ENCODE measurements at regions not wholly inside any gene's neighbourhood (a gene's known extent, or its start where the extent isn't known, plus 50 kb on each side); places are given as distances from the start of the nearest gene placed in this dataset.

- Histone ChIP-seq H3K27me3 (ENCODE audit: insufficient read depth, low read depth, low read length) (no peaks in the 10 kb centered on the region), H3K9me3 (ENCODE audit: low read length) (no peaks in the 10 kb centered on the region), H3K27ac (ENCODE audit: low read length) (no peak overlapping the region), H3F3A (ENCODE audit: insufficient read depth, low read length, poor library complexity, severe bottlenecking) (no peaks in the 10 kb centered on the region), H3K79me2 (replicated peaks; ENCODE audit: insufficient read depth, low read length) (no peaks in the 10 kb centered on the region), H4K20me1 (ENCODE audit: insufficient read depth) (no peaks in the 10 kb centered on the region), H3K4me3 (ENCODE audit: low read length) (no peak overlapping the region), H3K36me3 (ENCODE audit: insufficient read depth, low read length) (no peaks in the 10 kb centered on the region), H3K4me2 (ENCODE audit: low read length) (no peak overlapping the region), H2AFZ (ENCODE audit: low read depth, low read length) (no peak overlapping the region), H3K9me2 (ENCODE audit: insufficient read depth, low read length) (no peaks in the 10 kb centered on the region), H3K9ac (ENCODE audit: low read length) (no peak overlapping the region)
- TF ChIP-seq POLR2AphosphoS5 (IDR thresholded peaks at IDR 0.05), result no peak
- TF ChIP-seq TAF1 (IDR thresholded peaks at IDR 0.05; ENCODE audit: low read depth), result no peak
- no peak for TF ChIP-seq EP300 (conservative IDR thresholded peaks at IDR 0.05; ENCODE audit: poor library complexity, severe bottlenecking)
- no peak for TF ChIP-seq MXI1 (conservative IDR thresholded peaks at IDR 0.05; ENCODE audit: poor library complexity, severe bottlenecking)
- no peak for TF ChIP-seq RAD21 (conservative IDR thresholded peaks at IDR 0.05)
These were observed 61.1 kb upstream of the FLRT2 start for GRCh38 chr14:85468816-85469215.

GRCh38 chr14:85471156-85471555 is 58.8 kb upstream of the FLRT2 start:
- H3K36me3 ChIP-seq (ENCODE audit: insufficient read depth, low read length), result no peaks in the 10 kb centered on the region
- H4K20me1 ChIP-seq (ENCODE audit: insufficient read depth), result no peaks in the 10 kb centered on the region
- H3K4me2 ChIP-seq (ENCODE audit: low read length), result no peak overlapping the region
- H3K9me3 ChIP-seq (ENCODE audit: low read length), result no peaks in the 10 kb centered on the region
- no peak for TF ChIP-seq TAF1 (IDR thresholded peaks at IDR 0.05; ENCODE audit: low read depth)
- no peak for TF ChIP-seq RAD21 (conservative IDR thresholded peaks at IDR 0.05)
- no peak overlapping the region for H2AFZ ChIP-seq (ENCODE audit: low read depth, low read length)
- H3K79me2 ChIP-seq (replicated peaks; ENCODE audit: insufficient read depth, low read length), result no peaks in the 10 kb centered on the region
- no peaks in the 10 kb centered on the region for H3F3A ChIP-seq (ENCODE audit: insufficient read depth, low read length, poor library complexity, severe bottlenecking)
- no peak overlapping the region for H3K9ac ChIP-seq (ENCODE audit: low read length)
- no peaks in the 10 kb centered on the region for H3K27me3 ChIP-seq (ENCODE audit: insufficient read depth, low read depth, low read length)
- no peak overlapping the region for H3K4me3 ChIP-seq (ENCODE audit: low read length)
- H3K9me2 ChIP-seq (ENCODE audit: insufficient read depth, low read length), result no peaks in the 10 kb centered on the region
- no peak overlapping the region for H3K27ac ChIP-seq (ENCODE audit: low read length)

- Histone ChIP-seq H3K27ac (ENCODE audit: low read length) (no peak overlapping the region), H3K4me3 (ENCODE audit: low read length) (no peak overlapping the region), H3K79me2 (replicated peaks; ENCODE audit: insufficient read depth, low read length) (no peaks in the 10 kb centered on the region), H2AFZ (ENCODE audit: low read depth, low read length) (no peak overlapping the region), H3K36me3 (ENCODE audit: insufficient read depth, low read length) (no peaks in the 10 kb centered on the region), H3K9me2 (ENCODE audit: insufficient read depth, low read length) (no peaks in the 10 kb centered on the region), H3K4me2 (ENCODE audit: low read length) (no peak overlapping the region), H4K20me1 (ENCODE audit: insufficient read depth) (no peaks in the 10 kb centered on the region), H3K9ac (ENCODE audit: low read length) (no peak overlapping the region), H3K27me3 (ENCODE audit: insufficient read depth, low read depth, low read length) (no peaks in the 10 kb centered on the region), H3F3A (ENCODE audit: insufficient read depth, low read length, poor library complexity, severe bottlenecking) (no peaks in the 10 kb centered on the region), H3K9me3 (ENCODE audit: low read length) (no peaks in the 10 kb centered on the region)
- no peak for TF ChIP-seq EZH2 (IDR thresholded peaks at IDR 0.05; ENCODE audit: borderline replicate concordance, insufficient read depth, low read length, poor library complexity, severe bottlenecking)
- no peak for TF ChIP-seq POLR2AphosphoS5 (IDR thresholded peaks at IDR 0.05)
These were observed 58.2 kb upstream of the FLRT2 start for GRCh38 chr14:85471744-85472143.

GRCh38 chr14:85474431-85474830 is 55.5 kb upstream of the FLRT2 start:
- Histone ChIP-seq H3K27ac (ENCODE audit: low read length) (no peak overlapping the region), H3K9me3 (ENCODE audit: low read length) (no peaks in the 10 kb centered on the region), H3K4me2 (ENCODE audit: low read length) (no peak overlapping the region), H3K36me3 (ENCODE audit: insufficient read depth, low read length) (no peaks in the 10 kb centered on the region), H3F3A (ENCODE audit: insufficient read depth, low read length, poor library complexity, severe bottlenecking) (no peaks in the 10 kb centered on the region), H3K79me2 (replicated peaks; ENCODE audit: insufficient read depth, low read length) (no peaks in the 10 kb centered on the region), H3K9ac (ENCODE audit: low read length) (no peak overlapping the region), H3K9me2 (ENCODE audit: insufficient read depth, low read length) (no peaks in the 10 kb centered on the region), H2AFZ (ENCODE audit: low read depth, low read length) (no peak overlapping the region), H4K20me1 (ENCODE audit: insufficient read depth) (no peaks in the 10 kb centered on the region), H3K27me3 (ENCODE audit: insufficient read depth, low read depth, low read length) (no peaks in the 10 kb centered on the region), H3K4me3 (ENCODE audit: low read length) (no peak overlapping the region)
- no peak for TF ChIP-seq MXI1 (conservative IDR thresholded peaks at IDR 0.05; ENCODE audit: poor library complexity, severe bottlenecking)
- TF ChIP-seq REST (IDR thresholded peaks at IDR 0.05; ENCODE audit: borderline replicate concordance), result no peak
- no peak for TF ChIP-seq POLR2AphosphoS5 (IDR thresholded peaks at IDR 0.05)
- no peak for TF ChIP-seq EP300 (conservative IDR thresholded peaks at IDR 0.05; ENCODE audit: poor library complexity, severe bottlenecking)
- no peak for TF ChIP-seq CTCF (IDR thresholded peaks at IDR 0.05; ENCODE audit: poor library complexity, severe bottlenecking)
